WTC11 (cell line): ENCODE measurements at regions not wholly inside any gene's neighbourhood (a gene's known extent, or its start where the extent isn't known, plus 50 kb on each side); places are given as distances from the start of the nearest gene placed in this dataset.

Experiments used
- ATAC-seq: fragments of 200-7000 bp; cut with Tn5 transposase; 2 replicates; pipeline ENCODE4 v1.10.0; 2021; ENCODE audit warnings: mild to moderate bottlenecking, moderate library complexity
- CTCF ChIA-PET: fragments of 300-600 bp; sonication (Branson Sonifier 250); formaldehyde crosslinking; loops from one replicate; lab custom pipeline; 2021; ENCODE audit warnings: antibody characterized with exemption; lab: Charles Lee
- POLR2A ChIA-PET: fragments of 350-600 bp; sonication (Branson Sonifier 250); formaldehyde crosslinking; loops from one replicate; lab custom pipeline; 2021; ENCODE audit warnings: antibody characterized with exemption; lab: Charles Lee
- DNase-seq: peaks from one replicate; pipeline ENCODE4 v3.0.0; 2021; ENCODE audit warnings: low spot score
- H3K27ac Mint-ChIP-seq: 2 replicates; pipeline ENCODE4 v1.8.0; 2021; ENCODE audit warnings: mixed read lengths
- H3K27me3 Mint-ChIP-seq: 2 replicates; pipeline ENCODE4 v1.8.0; 2021; ENCODE audit warnings: low read depth, mild to moderate bottlenecking, moderate library complexity, mixed read lengths
- H3K36me3 Mint-ChIP-seq: 2 replicates; pipeline ENCODE4 v1.8.0; 2021; ENCODE audit warnings: mixed read lengths
- H3K4me1 Mint-ChIP-seq: 2 replicates; pipeline ENCODE4 v1.8.0; 2022; ENCODE audit warnings: mixed read lengths
- H3K4me3 Mint-ChIP-seq: 2 replicates; pipeline ENCODE4 v1.8.0; 2021; ENCODE audit warnings: mild to moderate bottlenecking, moderate library complexity, mixed read lengths
- H3K9me3 Mint-ChIP-seq: 2 replicates; pipeline ENCODE4 v1.8.0; 2021; ENCODE audit warnings: mixed read lengths
- CBFB ChIP-seq: sonication (generic); formaldehyde crosslinking; IDR thresholded peaks from 2 replicates; pipeline ENCODE4 v1.8.1; 2022; ENCODE audit warnings: mild to moderate bottlenecking, low read depth, missing genetic modification reagents
- CREB1 ChIP-seq: sonication (generic); formaldehyde crosslinking; IDR thresholded peaks from 2 replicates; pipeline ENCODE4 v1.8.0; 2023; ENCODE audit warnings: mild to moderate bottlenecking, missing genetic modification reagents
- GRHL2 ChIP-seq: fragments of 250-450 bp; sonication (Bioruptor Pico); IDR thresholded peaks from 2 replicates; pipeline ENCODE4 v1.8.0; 2022; ENCODE audit warnings: mild to moderate bottlenecking, moderate library complexity; ENCODE audit not compliant: insufficient replicate concordance, severe bottlenecking
- GTF2I ChIP-seq: fragments of 250-450 bp; sonication (Bioruptor Pico); conservative IDR thresholded peaks from 2 replicates; pipeline ENCODE4 v1.4.0; 2021; ENCODE audit warnings: mild to moderate bottlenecking
- HMGA2 ChIP-seq: fragments of 250-450 bp; sonication (Bioruptor Pico); IDR thresholded peaks from 2 replicates; pipeline ENCODE4 v1.4.0; 2021; ENCODE audit warnings: mild to moderate bottlenecking, moderate library complexity
- JAZF1 ChIP-seq: fragments of 250-450 bp; sonication (Bioruptor Pico); IDR thresholded peaks from 2 replicates; pipeline ENCODE4 v1.9.0; 2021; ENCODE audit warnings: moderate library complexity, mild to moderate bottlenecking, inconsistent platforms
- KAT7 ChIP-seq: sonication (generic); formaldehyde crosslinking; IDR thresholded peaks from 2 replicates; pipeline ENCODE4 v1.8.1; 2023; ENCODE audit warnings: missing genetic modification reagents, mild to moderate bottlenecking, borderline replicate concordance
- OVOL2 ChIP-seq: fragments of 250-450 bp; sonication (Bioruptor Pico); IDR thresholded peaks from 2 replicates; pipeline ENCODE4 v1.9.0; 2021; ENCODE audit warnings: mild to moderate bottlenecking, borderline replicate concordance
- RELA ChIP-seq: sonication (generic); formaldehyde crosslinking; IDR thresholded peaks from 2 replicates; pipeline ENCODE4 v1.8.1; 2022; ENCODE audit warnings: missing genetic modification reagents, mild to moderate bottlenecking, borderline replicate concordance
- ZNF121 ChIP-seq: sonication (generic); formaldehyde crosslinking; IDR thresholded peaks from 2 replicates; pipeline ENCODE4 v1.8.0; 2023; ENCODE audit warnings: missing genetic modification reagents
- ZNF423 ChIP-seq: fragments of 250-450 bp; sonication (Bioruptor Pico); IDR thresholded peaks from 2 replicates; pipeline ENCODE4 v2.1.2; 2022; ENCODE audit warnings: mild to moderate bottlenecking, moderate library complexity
- TF ChIP-seq, protein P1 (sequence below): sonication (generic); formaldehyde crosslinking; IDR thresholded peaks from 2 replicates; pipeline ENCODE4 v1.8.1; 2023; ENCODE audit warnings: mild to moderate bottlenecking, missing genetic modification reagents
- TF ChIP-seq, protein P2 (sequence below): sonication (generic); formaldehyde crosslinking; IDR thresholded peaks from 2 replicates; pipeline ENCODE4 v1.8.1; 2022; ENCODE audit warnings: mild to moderate bottlenecking, missing genetic modification reagents, moderate library complexity, borderline replicate concordance
- TF ChIP-seq, protein P3 (sequence below): fragments of 250-450 bp; sonication (Bioruptor Pico); IDR thresholded peaks from 2 replicates; pipeline ENCODE4 v1.8.0; 2021; ENCODE audit warnings: mild to moderate bottlenecking
- TF ChIP-seq, protein P4 (sequence below): sonication (generic); formaldehyde crosslinking; IDR thresholded peaks from 2 replicates; pipeline ENCODE4 v1.8.0; 2022; ENCODE audit warnings: mild to moderate bottlenecking, missing genetic modification reagents
- TF ChIP-seq, protein P5 (sequence below): sonication (generic); formaldehyde crosslinking; IDR thresholded peaks from 2 replicates; pipeline ENCODE4 v1.8.1; 2022; ENCODE audit warnings: mild to moderate bottlenecking, moderate library complexity, missing genetic modification reagents
- TF ChIP-seq, protein P6 (sequence below): sonication (generic); formaldehyde crosslinking; IDR thresholded peaks from 2 replicates; pipeline ENCODE4 v1.8.0; 2022; ENCODE audit warnings: mild to moderate bottlenecking, missing genetic modification reagents
- TF ChIP-seq, protein P7 (sequence below): sonication (generic); formaldehyde crosslinking; IDR thresholded peaks from 2 replicates; pipeline ENCODE4 v1.8.1; 2023; ENCODE audit warnings: mild to moderate bottlenecking, missing genetic modification reagents
- TF ChIP-seq, protein P8 (sequence below): fragments of 250-450 bp; sonication (Bioruptor Pico); IDR thresholded peaks from 2 replicates; pipeline ENCODE4 v2.1.2; 2022; ENCODE audit warnings: mild to moderate bottlenecking, moderate library complexity
- TF ChIP-seq, protein P9 (sequence below): fragments of 250-450 bp; sonication (Bioruptor Pico); IDR thresholded peaks from 2 replicates; pipeline ENCODE4 v1.9.0; 2021; ENCODE audit warnings: mild to moderate bottlenecking

DNA sequence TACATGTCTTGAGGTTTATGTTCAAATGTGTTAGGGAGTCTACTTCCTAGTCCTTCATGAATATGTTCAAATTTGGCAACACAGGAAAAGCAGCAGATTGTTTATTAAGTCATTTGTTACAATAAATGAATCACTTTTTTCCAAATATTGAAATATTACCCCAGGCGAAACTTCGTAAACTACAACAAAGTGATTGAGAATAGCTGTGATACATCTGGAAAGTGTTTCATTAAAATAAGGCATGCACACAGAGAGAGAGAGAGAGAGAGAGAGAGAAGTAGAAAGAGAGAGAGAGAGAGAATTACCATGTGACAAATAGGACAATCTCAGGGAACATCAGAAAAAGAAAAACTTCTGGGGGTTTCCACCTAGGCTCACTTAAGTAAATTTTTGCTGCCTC is 363.1 kb upstream of the PTCHD4 start:
- TF ChIP-seq, protein P1, sequence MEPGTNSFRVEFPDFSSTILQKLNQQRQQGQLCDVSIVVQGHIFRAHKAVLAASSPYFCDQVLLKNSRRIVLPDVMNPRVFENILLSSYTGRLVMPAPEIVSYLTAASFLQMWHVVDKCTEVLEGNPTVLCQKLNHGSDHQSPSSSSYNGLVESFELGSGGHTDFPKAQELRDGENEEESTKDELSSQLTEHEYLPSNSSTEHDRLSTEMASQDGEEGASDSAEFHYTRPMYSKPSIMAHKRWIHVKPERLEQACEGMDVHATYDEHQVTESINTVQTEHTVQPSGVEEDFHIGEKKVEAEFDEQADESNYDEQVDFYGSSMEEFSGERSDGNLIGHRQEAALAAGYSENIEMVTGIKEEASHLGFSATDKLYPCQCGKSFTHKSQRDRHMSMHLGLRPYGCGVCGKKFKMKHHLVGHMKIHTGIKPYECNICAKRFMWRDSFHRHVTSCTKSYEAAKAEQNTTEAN (CRISPR knock-in tag): no peak
- TF ChIP-seq ZNF121 (CRISPR knock-in tag): no peak
- TF ChIP-seq, protein P2, sequence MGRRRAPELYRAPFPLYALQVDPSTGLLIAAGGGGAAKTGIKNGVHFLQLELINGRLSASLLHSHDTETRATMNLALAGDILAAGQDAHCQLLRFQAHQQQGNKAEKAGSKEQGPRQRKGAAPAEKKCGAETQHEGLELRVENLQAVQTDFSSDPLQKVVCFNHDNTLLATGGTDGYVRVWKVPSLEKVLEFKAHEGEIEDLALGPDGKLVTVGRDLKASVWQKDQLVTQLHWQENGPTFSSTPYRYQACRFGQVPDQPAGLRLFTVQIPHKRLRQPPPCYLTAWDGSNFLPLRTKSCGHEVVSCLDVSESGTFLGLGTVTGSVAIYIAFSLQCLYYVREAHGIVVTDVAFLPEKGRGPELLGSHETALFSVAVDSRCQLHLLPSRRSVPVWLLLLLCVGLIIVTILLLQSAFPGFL (CRISPR knock-in tag): no peak
- no peak for TF ChIP-seq RELA (CRISPR knock-in tag)
- TF ChIP-seq, protein P3, sequence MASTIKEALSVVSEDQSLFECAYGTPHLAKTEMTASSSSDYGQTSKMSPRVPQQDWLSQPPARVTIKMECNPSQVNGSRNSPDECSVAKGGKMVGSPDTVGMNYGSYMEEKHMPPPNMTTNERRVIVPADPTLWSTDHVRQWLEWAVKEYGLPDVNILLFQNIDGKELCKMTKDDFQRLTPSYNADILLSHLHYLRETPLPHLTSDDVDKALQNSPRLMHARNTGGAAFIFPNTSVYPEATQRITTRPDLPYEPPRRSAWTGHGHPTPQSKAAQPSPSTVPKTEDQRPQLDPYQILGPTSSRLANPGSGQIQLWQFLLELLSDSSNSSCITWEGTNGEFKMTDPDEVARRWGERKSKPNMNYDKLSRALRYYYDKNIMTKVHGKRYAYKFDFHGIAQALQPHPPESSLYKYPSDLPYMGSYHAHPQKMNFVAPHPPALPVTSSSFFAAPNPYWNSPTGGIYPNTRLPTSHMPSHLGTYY (CRISPR knock-in tag): no peak
- TF ChIP-seq ZNF423 (CRISPR knock-in tag): no peak
- no peak for TF ChIP-seq KAT7
- TF ChIP-seq GTF2I (CRISPR knock-in tag): no peak
- TF ChIP-seq, protein P4, sequence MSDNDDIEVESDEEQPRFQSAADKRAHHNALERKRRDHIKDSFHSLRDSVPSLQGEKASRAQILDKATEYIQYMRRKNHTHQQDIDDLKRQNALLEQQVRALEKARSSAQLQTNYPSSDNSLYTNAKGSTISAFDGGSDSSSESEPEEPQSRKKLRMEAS (CRISPR knock-in tag): no peak
- Mint-ChIP-seq H3K9me3 (no peaks in the 10 kb centered on the region), H3K4me3 (no peak overlapping the region), H3K36me3 (no peaks in the 10 kb centered on the region), H3K27ac (no peak overlapping the region), H3K4me1 (peaks cover 4% of the 10 kb centered on the region; the same call in 1 of the 2 replicates), H3K27me3 (no peaks in the 10 kb centered on the region)
- POLR2A ChIA-PET: no interaction called here
- CTCF ChIA-PET: no interaction called here
- ATAC-seq: no peak
- no peak for DNase-seq

DNA sequence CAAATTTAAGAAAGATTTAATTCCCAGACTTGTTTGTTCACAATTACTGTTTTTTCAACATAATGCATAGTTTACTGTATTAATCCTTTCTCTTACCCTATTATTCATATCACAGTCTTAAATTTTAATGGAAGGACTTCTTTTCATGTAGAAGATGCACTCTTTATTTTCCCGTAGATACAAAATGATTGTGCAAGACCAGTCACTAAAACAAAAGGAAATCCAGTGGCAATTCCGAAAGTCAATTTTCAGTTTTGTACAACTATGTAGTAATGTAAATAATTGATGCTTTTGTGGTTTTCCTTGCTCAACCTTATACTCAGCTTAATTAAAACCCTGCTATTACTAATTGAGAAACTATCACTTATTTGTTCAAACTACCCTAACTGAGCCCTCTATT is 361.5 kb upstream of the PTCHD4 start:
- Mint-ChIP-seq H3K27ac (no peak overlapping the region), H3K4me3 (no peak overlapping the region), H3K9me3 (no peaks in the 10 kb centered on the region), H3K36me3 (no peaks in the 10 kb centered on the region), H3K27me3 (no peaks in the 10 kb centered on the region), H3K4me1 (peaks cover 4% of the 10 kb centered on the region; the same call in 1 of the 2 replicates)
- POLR2A ChIA-PET: no interaction called here
- TF ChIP-seq CREB1 (CRISPR knock-in tag) (no peak), OVOL2 (CRISPR knock-in tag) (no peak)
- TF ChIP-seq, protein P5, sequence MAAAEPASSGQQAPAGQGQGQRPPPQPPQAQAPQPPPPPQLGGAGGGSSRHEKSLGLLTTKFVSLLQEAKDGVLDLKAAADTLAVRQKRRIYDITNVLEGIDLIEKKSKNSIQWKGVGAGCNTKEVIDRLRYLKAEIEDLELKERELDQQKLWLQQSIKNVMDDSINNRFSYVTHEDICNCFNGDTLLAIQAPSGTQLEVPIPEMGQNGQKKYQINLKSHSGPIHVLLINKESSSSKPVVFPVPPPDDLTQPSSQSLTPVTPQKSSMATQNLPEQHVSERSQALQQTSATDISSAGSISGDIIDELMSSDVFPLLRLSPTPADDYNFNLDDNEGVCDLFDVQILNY (CRISPR knock-in tag): no peak
- DNase-seq (no peak), ATAC-seq (no peak)
- CTCF ChIA-PET: no interaction called here

DNA sequence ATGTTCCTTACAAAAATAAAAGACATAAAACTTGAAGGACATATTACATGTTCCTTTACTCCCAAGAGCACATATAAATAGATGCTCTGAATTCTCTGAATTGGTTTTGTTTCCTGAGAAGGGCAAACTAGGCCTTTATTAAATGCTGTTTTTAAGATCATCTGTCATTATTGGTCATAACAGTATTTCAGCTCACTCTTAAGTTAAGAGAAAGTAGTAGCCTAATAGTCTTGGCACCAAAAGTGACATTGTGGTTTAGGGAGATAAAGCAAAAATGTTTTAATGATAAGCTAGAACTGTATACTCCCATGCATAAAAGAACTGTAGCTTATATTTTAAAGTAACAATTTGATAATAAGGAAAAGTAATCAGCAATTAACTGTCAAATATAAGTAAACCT is 361.1 kb upstream of the PTCHD4 start:
- H3K4me1 Mint-ChIP-seq: peaks cover 4% of the 10 kb centered on the region; the same call in 1 of the 2 replicates
- no peak for ATAC-seq
- no peak overlapping the region for H3K27ac Mint-ChIP-seq
- no peak overlapping the region for H3K4me3 Mint-ChIP-seq
- POLR2A ChIA-PET: no interaction called here
- DNase-seq: no peak
- H3K36me3 Mint-ChIP-seq: no peaks in the 10 kb centered on the region
- H3K27me3 Mint-ChIP-seq: no peaks in the 10 kb centered on the region
- no peaks in the 10 kb centered on the region for H3K9me3 Mint-ChIP-seq
- CTCF ChIA-PET: no interaction called here
- TF ChIP-seq GRHL2 (CRISPR knock-in tag) (no peak), HMGA2 (CRISPR knock-in tag) (no peak), JAZF1 (CRISPR knock-in tag) (no peak), GTF2I (CRISPR knock-in tag) (no peak), CBFB (CRISPR knock-in tag) (no peak)
- TF ChIP-seq, protein P6, sequence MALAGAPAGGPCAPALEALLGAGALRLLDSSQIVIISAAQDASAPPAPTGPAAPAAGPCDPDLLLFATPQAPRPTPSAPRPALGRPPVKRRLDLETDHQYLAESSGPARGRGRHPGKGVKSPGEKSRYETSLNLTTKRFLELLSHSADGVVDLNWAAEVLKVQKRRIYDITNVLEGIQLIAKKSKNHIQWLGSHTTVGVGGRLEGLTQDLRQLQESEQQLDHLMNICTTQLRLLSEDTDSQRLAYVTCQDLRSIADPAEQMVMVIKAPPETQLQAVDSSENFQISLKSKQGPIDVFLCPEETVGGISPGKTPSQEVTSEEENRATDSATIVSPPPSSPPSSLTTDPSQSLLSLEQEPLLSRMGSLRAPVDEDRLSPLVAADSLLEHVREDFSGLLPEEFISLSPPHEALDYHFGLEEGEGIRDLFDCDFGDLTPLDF (CRISPR knock-in tag): no peak
- TF ChIP-seq, protein P7, sequence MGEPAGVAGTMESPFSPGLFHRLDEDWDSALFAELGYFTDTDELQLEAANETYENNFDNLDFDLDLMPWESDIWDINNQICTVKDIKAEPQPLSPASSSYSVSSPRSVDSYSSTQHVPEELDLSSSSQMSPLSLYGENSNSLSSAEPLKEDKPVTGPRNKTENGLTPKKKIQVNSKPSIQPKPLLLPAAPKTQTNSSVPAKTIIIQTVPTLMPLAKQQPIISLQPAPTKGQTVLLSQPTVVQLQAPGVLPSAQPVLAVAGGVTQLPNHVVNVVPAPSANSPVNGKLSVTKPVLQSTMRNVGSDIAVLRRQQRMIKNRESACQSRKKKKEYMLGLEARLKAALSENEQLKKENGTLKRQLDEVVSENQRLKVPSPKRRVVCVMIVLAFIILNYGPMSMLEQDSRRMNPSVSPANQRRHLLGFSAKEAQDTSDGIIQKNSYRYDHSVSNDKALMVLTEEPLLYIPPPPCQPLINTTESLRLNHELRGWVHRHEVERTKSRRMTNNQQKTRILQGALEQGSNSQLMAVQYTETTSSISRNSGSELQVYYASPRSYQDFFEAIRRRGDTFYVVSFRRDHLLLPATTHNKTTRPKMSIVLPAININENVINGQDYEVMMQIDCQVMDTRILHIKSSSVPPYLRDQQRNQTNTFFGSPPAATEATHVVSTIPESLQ (CRISPR knock-in tag): no peak
- TF ChIP-seq, protein P8, sequence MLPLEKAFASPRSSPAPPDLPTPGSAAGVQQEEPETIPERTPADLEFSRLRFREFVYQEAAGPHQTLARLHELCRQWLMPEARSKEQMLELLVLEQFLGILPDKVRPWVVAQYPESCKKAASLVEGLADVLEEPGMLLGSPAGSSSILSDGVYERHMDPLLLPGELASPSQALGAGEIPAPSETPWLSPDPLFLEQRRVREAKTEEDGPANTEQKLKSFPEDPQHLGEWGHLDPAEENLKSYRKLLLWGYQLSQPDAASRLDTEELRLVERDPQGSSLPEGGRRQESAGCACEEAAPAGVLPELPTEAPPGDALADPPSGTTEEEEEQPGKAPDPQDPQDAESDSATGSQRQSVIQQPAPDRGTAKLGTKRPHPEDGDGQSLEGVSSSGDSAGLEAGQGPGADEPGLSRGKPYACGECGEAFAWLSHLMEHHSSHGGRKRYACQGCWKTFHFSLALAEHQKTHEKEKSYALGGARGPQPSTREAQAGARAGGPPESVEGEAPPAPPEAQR (CRISPR knock-in tag): no peak
- TF ChIP-seq, protein P9, sequence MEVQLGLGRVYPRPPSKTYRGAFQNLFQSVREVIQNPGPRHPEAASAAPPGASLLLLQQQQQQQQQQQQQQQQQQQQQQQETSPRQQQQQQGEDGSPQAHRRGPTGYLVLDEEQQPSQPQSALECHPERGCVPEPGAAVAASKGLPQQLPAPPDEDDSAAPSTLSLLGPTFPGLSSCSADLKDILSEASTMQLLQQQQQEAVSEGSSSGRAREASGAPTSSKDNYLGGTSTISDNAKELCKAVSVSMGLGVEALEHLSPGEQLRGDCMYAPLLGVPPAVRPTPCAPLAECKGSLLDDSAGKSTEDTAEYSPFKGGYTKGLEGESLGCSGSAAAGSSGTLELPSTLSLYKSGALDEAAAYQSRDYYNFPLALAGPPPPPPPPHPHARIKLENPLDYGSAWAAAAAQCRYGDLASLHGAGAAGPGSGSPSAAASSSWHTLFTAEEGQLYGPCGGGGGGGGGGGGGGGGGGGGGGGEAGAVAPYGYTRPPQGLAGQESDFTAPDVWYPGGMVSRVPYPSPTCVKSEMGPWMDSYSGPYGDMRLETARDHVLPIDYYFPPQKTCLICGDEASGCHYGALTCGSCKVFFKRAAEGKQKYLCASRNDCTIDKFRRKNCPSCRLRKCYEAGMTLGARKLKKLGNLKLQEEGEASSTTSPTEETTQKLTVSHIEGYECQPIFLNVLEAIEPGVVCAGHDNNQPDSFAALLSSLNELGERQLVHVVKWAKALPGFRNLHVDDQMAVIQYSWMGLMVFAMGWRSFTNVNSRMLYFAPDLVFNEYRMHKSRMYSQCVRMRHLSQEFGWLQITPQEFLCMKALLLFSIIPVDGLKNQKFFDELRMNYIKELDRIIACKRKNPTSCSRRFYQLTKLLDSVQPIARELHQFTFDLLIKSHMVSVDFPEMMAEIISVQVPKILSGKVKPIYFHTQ (CRISPR knock-in tag): no peak
